ENCODE measurements at regions not wholly inside any gene's neighbourhood (a gene's known extent, or its start where the extent isn't known, plus 50 kb on each side); places are given as distances from the start of the nearest gene placed in this dataset.

GRCh38 chr2:224187220-224187619 is 148.1 kb upstream of the SERPINE2 start:
- TF ChIP-seq CTCF (IDR thresholded peaks at IDR 0.05): no peak
- no peak overlapping the region for H3K27ac Mint-ChIP-seq
- peaks cover 17% of the 10 kb centered on the region for H3K4me1 Mint-ChIP-seq
- no peak for DNase-seq
- H3K27me3 Mint-ChIP-seq (ENCODE audit: low read depth, poor library complexity): no peaks in the 10 kb centered on the region
- H3K9me3 Mint-ChIP-seq: peaks cover 30% of the 10 kb centered on the region
- H3K4me3 Mint-ChIP-seq: no peak overlapping the region
- no peaks in the 10 kb centered on the region for H3K36me3 Mint-ChIP-seq (ENCODE audit: low read depth)

- no peak for DNase-seq
- Mint-ChIP-seq H3K4me3 (no peak overlapping the region), H3K4me1 (peaks cover 17% of the 10 kb centered on the region), H3K27ac (no peak overlapping the region), H3K27me3 (ENCODE audit: low read depth, poor library complexity) (peaks cover under 1% of the 10 kb centered on the region), H3K9me3 (peaks cover 30% of the 10 kb centered on the region), H3K36me3 (ENCODE audit: low read depth) (no peaks in the 10 kb centered on the region)
- TF ChIP-seq CTCF (IDR thresholded peaks at IDR 0.05): no peak
Measured at GRCh38 chr2:224185023-224185601, 146.0 kb upstream of the SERPINE2 start.

GRCh38 chr2:224183086-224183485 is 144.0 kb upstream of the SERPINE2 start:
- no peak overlapping the region for H3K4me3 Mint-ChIP-seq
- H3K9me3 Mint-ChIP-seq: peaks cover 26% of the 10 kb centered on the region
- TF ChIP-seq CTCF (IDR thresholded peaks at IDR 0.05): no peak
- DNase-seq: no peak
- H3K27me3 Mint-ChIP-seq (ENCODE audit: low read depth, poor library complexity): peaks cover 3% of the 10 kb centered on the region
- peaks cover 11% of the 10 kb centered on the region for H3K4me1 Mint-ChIP-seq
- no peak overlapping the region for H3K27ac Mint-ChIP-seq
- H3K36me3 Mint-ChIP-seq (ENCODE audit: low read depth): no peaks in the 10 kb centered on the region

- Mint-ChIP-seq H3K9me3 (peaks cover 22% of the 10 kb centered on the region), H3K4me1 (peaks cover 11% of the 10 kb centered on the region), H3K27ac (no peak overlapping the region), H3K4me3 (no peak overlapping the region), H3K27me3 (ENCODE audit: low read depth, poor library complexity) (peaks cover 3% of the 10 kb centered on the region), H3K36me3 (ENCODE audit: low read depth) (no peaks in the 10 kb centered on the region)
- TF ChIP-seq CTCF (IDR thresholded peaks at IDR 0.05): no peak
- no peak for DNase-seq
Measured at GRCh38 chr2:224182498-224182897, 143.4 kb upstream of the SERPINE2 start.

- H3K9me3 Mint-ChIP-seq: peaks cover 17% of the 10 kb centered on the region
- no peak overlapping the region for H3K27ac Mint-ChIP-seq
- H3K27me3 Mint-ChIP-seq (ENCODE audit: low read depth, poor library complexity): peaks cover 3% of the 10 kb centered on the region
- H3K4me1 Mint-ChIP-seq: peaks cover 17% of the 10 kb centered on the region
- no peak overlapping the region for H3K4me3 Mint-ChIP-seq
- H3K36me3 Mint-ChIP-seq (ENCODE audit: low read depth): no peaks in the 10 kb centered on the region
- DNase-seq: no peak
- TF ChIP-seq CTCF (IDR thresholded peaks at IDR 0.05): no peak
Measured at GRCh38 chr2:224181534-224182155, 142.6 kb upstream of the SERPINE2 start.

GRCh38 chr2:224180810-224181209 is 141.7 kb upstream of the SERPINE2 start:
- Mint-ChIP-seq H3K9me3 (peaks cover 8% of the 10 kb centered on the region), H3K27ac (no peak overlapping the region), H3K27me3 (ENCODE audit: low read depth, poor library complexity) (peaks cover 3% of the 10 kb centered on the region), H3K4me3 (no peak overlapping the region), H3K4me1 (peaks cover 16% of the 10 kb centered on the region), H3K36me3 (ENCODE audit: low read depth) (no peaks in the 10 kb centered on the region)
- TF ChIP-seq CTCF (IDR thresholded peaks at IDR 0.05): no peak
- no peak for DNase-seq
